CD4-positive, alpha-beta T cell (primary cell): ENCODE measurements at regions not wholly inside any gene's neighbourhood (a gene's known extent, or its start where the extent isn't known, plus 50 kb on each side); places are given as distances from the start of the nearest gene placed in this dataset.

ENCODE experiments used
- ATAC-seq: fragments of 200-7000 bp; cut with Tn5 transposase; one replicate; pipeline ENCODE4 v1.10.0; 2022; ENCODE audit warnings: mild to moderate bottlenecking; ENCODE audit not compliant: poor library complexity
- CTCF ChIA-PET: fragments of 350-600 bp; sonication (Branson Sonifier 250); formaldehyde crosslinking; loops from one replicate; lab custom pipeline; 2021; ENCODE audit warnings: antibody characterized with exemption, inconsistent platforms; lab: Charles Lee
- POLR2A ChIA-PET: fragments of 350-600 bp; sonication (Branson Sonifier 250); formaldehyde crosslinking; loops from one replicate; lab custom pipeline; 2021; ENCODE audit warnings: antibody characterized with exemption, inconsistent platforms; lab: Charles Lee
- DNase-seq, 14 experiments: peaks; one replicate each; pipeline ENCODE4 v3.0.0-alpha.2; 2013 to 2020; ENCODE audit warnings: mixed read lengths in 2 of 14
- H3K27ac ChIP-seq, 2 donors: one replicate each; pipeline versions ENCODE4 v1.5.1 to v1.7.0; 2013; ENCODE audit warnings: low read length in 2 of 2, low read depth in 1 of 2, mild to moderate bottlenecking in 1 of 2
- H3K27me3 ChIP-seq, 2 experiments: 1 replicate in 1 of 2; 2 replicates in 1 of 2; pipeline versions ENCODE4 v1.6.1 to v1.7.0; 2013; ENCODE audit warnings: low read length in 2 of 2, control low read depth in 1 of 2, mild to moderate bottlenecking in 1 of 2, moderate library complexity in 1 of 2; ENCODE audit not compliant: insufficient read depth in 2 of 2, control insufficient read depth in 1 of 2
- H3K36me3 ChIP-seq: one replicate; pipeline ENCODE4 v1.6.1; 2013; ENCODE audit warnings: low read length, control low read depth; ENCODE audit not compliant: insufficient read depth
- H3K4me1 ChIP-seq: one replicate; pipeline ENCODE4 v1.6.1; 2013; ENCODE audit warnings: low read length, control low read depth; ENCODE audit not compliant: insufficient read depth
- H3K4me3 ChIP-seq: one replicate; pipeline ENCODE4 v1.5.1; 2013; ENCODE audit warnings: mild to moderate bottlenecking, low read length, moderate library complexity
- H3K9me3 ChIP-seq, 2 experiments: 1 replicate in 1 of 2; 2 replicates in 1 of 2; pipeline versions ENCODE4 v1.6.1 to v1.7.0; 2013; ENCODE audit warnings: low read length in 2 of 2, mild to moderate bottlenecking in 2 of 2, control low read depth in 1 of 2, moderate library complexity in 1 of 2; ENCODE audit not compliant: control insufficient read depth in 1 of 2, insufficient read depth in 1 of 2
- H3K27ac Mint-ChIP-seq: one replicate; pipeline ENCODE4 v1.8.0; 2020; ENCODE audit warnings: mixed read lengths
- H3K27me3 Mint-ChIP-seq: one replicate; pipeline ENCODE4 v1.8.0; 2021; ENCODE audit warnings: mixed read lengths
- H3K36me3 Mint-ChIP-seq: one replicate; pipeline ENCODE4 v1.8.0; 2021; ENCODE audit warnings: low read depth, mixed read lengths
- H3K4me1 Mint-ChIP-seq: one replicate; pipeline ENCODE4 v1.8.0; 2021; ENCODE audit warnings: low read depth, mixed read lengths
- H3K4me3 Mint-ChIP-seq: one replicate; pipeline ENCODE4 v1.8.0; 2020; ENCODE audit warnings: mild to moderate bottlenecking, mixed read lengths
- H3K9me3 Mint-ChIP-seq: one replicate; pipeline ENCODE4 v1.8.0; 2020; ENCODE audit warnings: mixed read lengths
- CTCF ChIP-seq: fragments of 200-600 bp; IDR thresholded peaks from one replicate; pipeline ENCODE4 v1.8.0; 2022; ENCODE audit warnings: antibody characterized with exemption, mild to moderate bottlenecking
- intact Hi-C, 2 experiments: fragments of 100-400 bp; cut with DNase I in 1 of 2; cut with micrococcal nuclease in 1 of 2; formaldehyde crosslinking; loops; one replicate each; pipeline versions ENCODE4 v1.15.1 to v1.9.0; 2023 to 2025; cut with DNase I, micrococcal nuclease

- Histone ChIP-seq H3K4me3 (no peak overlapping the region), H3K4me1 (no peaks in the 10 kb centered on the region), H3K27ac (no peak overlapping the region), H3K36me3 (no peaks in the 10 kb centered on the region), H3K9me3 (peaks cover 0 to 11% of the 10 kb centered on the region in 2 experiments), H3K27me3 (no peaks in the 10 kb centered on the region)
- CTCF ChIA-PET = no interaction called here
- no peaks in the 10 kb centered on the region for H3K9me3 Mint-ChIP-seq
- TF ChIP-seq CTCF = no peak
- POLR2A ChIA-PET = no interaction called here
- no peak for ATAC-seq
- H3K27ac Mint-ChIP-seq = no peak overlapping the region
- H3K4me3 Mint-ChIP-seq = no peak overlapping the region
- H3K4me1 Mint-ChIP-seq = no peaks in the 10 kb centered on the region
- intact Hi-C loops = no loop called here
- H3K27me3 Mint-ChIP-seq = peaks cover 7% of the 10 kb centered on the region
- DNase-seq = no peak
- H3K36me3 Mint-ChIP-seq = no peaks in the 10 kb centered on the region
Measured at GRCh38 chr5:178790371-178790770, 59.9 kb upstream of the ZNF354A start.

GRCh38 chr5:178788381-178789085 is 58.1 kb upstream of the ZNF354A start:
- intact Hi-C loops = no loop called here
- DNase-seq = no peak
- Mint-ChIP-seq H3K36me3 (no peaks in the 10 kb centered on the region), H3K27ac (no peak overlapping the region), H3K4me3 (no peak overlapping the region), H3K27me3 (peaks cover 11% of the 10 kb centered on the region), H3K9me3 (no peaks in the 10 kb centered on the region), H3K4me1 (no peaks in the 10 kb centered on the region)
- H3K27ac ChIP-seq = no peak overlapping the region
- peaks cover 0 to 6% of the 10 kb centered on the region in 2 experiments for H3K9me3 ChIP-seq
- H3K36me3 ChIP-seq = no peaks in the 10 kb centered on the region
- TF ChIP-seq CTCF = no peak
- ChIA-PET POLR2A (no interaction called here), CTCF (no interaction called here)
- no peaks in the 10 kb centered on the region for H3K27me3 ChIP-seq
- no peaks in the 10 kb centered on the region for H3K4me1 ChIP-seq
- H3K4me3 ChIP-seq = no peak overlapping the region
- no peak for ATAC-seq

GRCh38 chr5:178787889-178788288 is 57.4 kb upstream of the ZNF354A start:
- no peak overlapping the region for H3K27ac ChIP-seq
- H3K4me3 ChIP-seq = no peak overlapping the region
- peaks cover 0 to under 1% of the 10 kb centered on the region in 2 experiments for H3K9me3 ChIP-seq
- intact Hi-C loops = no loop called here
- POLR2A ChIA-PET = no interaction called here
- no peak overlapping the region for H3K4me3 Mint-ChIP-seq
- H3K4me1 ChIP-seq = no peaks in the 10 kb centered on the region
- no peaks in the 10 kb centered on the region for H3K36me3 ChIP-seq
- no peak for TF ChIP-seq CTCF
- H3K27ac Mint-ChIP-seq = no peak overlapping the region
- no peaks in the 10 kb centered on the region for H3K4me1 Mint-ChIP-seq
- no peak for ATAC-seq
- H3K27me3 ChIP-seq = no peaks in the 10 kb centered on the region
- no peaks in the 10 kb centered on the region for H3K9me3 Mint-ChIP-seq
- no peak for DNase-seq
- CTCF ChIA-PET = no interaction called here
- H3K36me3 Mint-ChIP-seq = no peaks in the 10 kb centered on the region
- peaks cover 11% of the 10 kb centered on the region for H3K27me3 Mint-ChIP-seq
